ENCODE measurements at regions not wholly inside any gene's neighbourhood (a gene's known extent, or its start where the extent isn't known, plus 50 kb on each side); places are given as distances from the start of the nearest gene placed in this dataset.

- BruUV-seq (replicated peaks): no TSS peak
- intact Hi-C loops (cut with micrococcal nuclease) (no loop called here), dilution Hi-C loops (cut with MboI; ENCODE audit: extremely low pct_ligation_motif_present, low sequenced_read_pairs) (no loop called here)
- Histone ChIP-seq H2AFZ (ENCODE audit: low read depth, low read length) (no peak overlapping the region), H3K9ac (replicated peaks; ENCODE audit: extremely low read depth, insufficient read depth, low read length) (no peak overlapping the region), H3K4me3 (replicated peaks in 1 of 3; ENCODE audit: insufficient read depth in 1 of 3, low read depth in 1 of 3, low read length in 3 of 3) (no peak overlapping the region), H4K20me1 (replicated peaks; ENCODE audit: control insufficient read depth, extremely low read depth, insufficient read depth, low read length) (no peaks in the 10 kb centered on the region), H3K79me2 (ENCODE audit: control insufficient read depth, insufficient read depth, low read length) (no peaks in the 10 kb centered on the region), H3K36me3 (ENCODE audit: control insufficient read depth in 2 of 2, extremely low read depth in 1 of 2, insufficient read depth in 2 of 2, low read length in 2 of 2) (no peaks in the 10 kb centered on the region), H3K27ac (ENCODE audit: insufficient read depth, low read depth, low read length) (no peak overlapping the region), H3K27me3 (ENCODE audit: control insufficient read depth in 2 of 2, insufficient read depth in 2 of 2, low read length in 2 of 2) (no peaks in the 10 kb centered on the region), H3K9me1 (replicated peaks; ENCODE audit: control insufficient read depth, extremely low read depth, insufficient read depth, low read length) (no peaks in the 10 kb centered on the region), H3K4me2 (ENCODE audit: insufficient read depth, low read length) (no peak overlapping the region), H3K4me1 (ENCODE audit: control insufficient read depth, extremely low read depth, insufficient read depth, low read length) (no peaks in the 10 kb centered on the region), H3K9me3 (replicated peaks; ENCODE audit: control insufficient read depth, insufficient read depth, low read length) (no peaks in the 10 kb centered on the region)
- ChIA-PET POLR2A (no interaction called here), CTCF (interaction anchor here (0.6 to 2.6 kb wide), 5 partner anchors 9 to 1426 kb away, joined by 3 to 12 read pairs (median 4); no protein-coding TSS in a partner anchor)
- FAIRE-seq (no peak), DNase-seq (ENCODE audit: low read depth, low spot score) (no peak)
- no peak for TF ChIP-seq EZH2 (IDR thresholded peaks at IDR 0.05; ENCODE audit: borderline replicate concordance, low read depth, low read length, severe bottlenecking)
- no peak for TF ChIP-seq FOS (IDR thresholded peaks at IDR 0.05; ENCODE audit: borderline replicate concordance, insufficient read depth, low read length)
- no peak for TF ChIP-seq GATA2 (IDR thresholded peaks at IDR 0.05; ENCODE audit: insufficient read depth, insufficient read length, low read depth, low read length)
- no peak for TF ChIP-seq CTCF (IDR thresholded peaks at IDR 0.05; ENCODE audit: extremely low read depth in 1 of 2, insufficient read depth in 1 of 2, low read depth in 1 of 2, low read length in 2 of 2)
Observed at GRCh38 chr9:71614409-71615010, 153.8 kb downstream of the CEMIP2 start.

GRCh38 chr9:71612889-71613288, 155.4 kb downstream of the CEMIP2 start:
- Histone ChIP-seq H3K27me3 (ENCODE audit: control insufficient read depth in 2 of 2, insufficient read depth in 2 of 2, low read length in 2 of 2) (no peaks in the 10 kb centered on the region), H3K9me1 (replicated peaks; ENCODE audit: control insufficient read depth, extremely low read depth, insufficient read depth, low read length) (no peaks in the 10 kb centered on the region), H3K9me3 (replicated peaks; ENCODE audit: control insufficient read depth, insufficient read depth, low read length) (no peaks in the 10 kb centered on the region), H2AFZ (ENCODE audit: low read depth, low read length) (no peak overlapping the region), H4K20me1 (replicated peaks; ENCODE audit: control insufficient read depth, extremely low read depth, insufficient read depth, low read length) (no peaks in the 10 kb centered on the region), H3K9ac (replicated peaks; ENCODE audit: extremely low read depth, insufficient read depth, low read length) (no peak overlapping the region), H3K4me1 (ENCODE audit: control insufficient read depth, extremely low read depth, insufficient read depth, low read length) (no peaks in the 10 kb centered on the region), H3K4me2 (ENCODE audit: insufficient read depth, low read length) (no peak overlapping the region), H3K4me3 (replicated peaks in 1 of 3; ENCODE audit: insufficient read depth in 1 of 3, low read depth in 1 of 3, low read length in 3 of 3) (no peak overlapping the region), H3K27ac (ENCODE audit: insufficient read depth, low read depth, low read length) (no peak overlapping the region), H3K79me2 (ENCODE audit: control insufficient read depth, insufficient read depth, low read length) (no peaks in the 10 kb centered on the region), H3K36me3 (ENCODE audit: control insufficient read depth in 2 of 2, extremely low read depth in 1 of 2, insufficient read depth in 2 of 2, low read length in 2 of 2) (no peaks in the 10 kb centered on the region)
- DNase-seq (ENCODE audit: low read depth, low spot score) (no peak), FAIRE-seq (no peak)
- intact Hi-C loops (cut with micrococcal nuclease): no loop called here
- TF ChIP-seq JUN (IDR thresholded peaks at IDR 0.05; ENCODE audit: borderline replicate concordance, insufficient read depth, insufficient read length, low read depth): no peak
- no peak for TF ChIP-seq POLR2A (IDR thresholded peaks at IDR 0.05; ENCODE audit: low read depth, low read length)
- no peak for TF ChIP-seq POLR2AphosphoS5 (IDR thresholded peaks at IDR 0.05; ENCODE audit: insufficient read depth, low read depth, low read length)
- no peak for TF ChIP-seq MAX (IDR thresholded peaks at IDR 0.05; ENCODE audit: insufficient read depth, insufficient read length)
- TF ChIP-seq GATA2 (IDR thresholded peaks at IDR 0.05; ENCODE audit: insufficient read depth, insufficient read length, low read depth, low read length): no peak
- TF ChIP-seq FOS (IDR thresholded peaks at IDR 0.05; ENCODE audit: borderline replicate concordance, insufficient read depth, low read length): no peak
- TF ChIP-seq EZH2 (IDR thresholded peaks at IDR 0.05; ENCODE audit: borderline replicate concordance, low read depth, low read length, severe bottlenecking): no peak
- TF ChIP-seq MYC (IDR thresholded peaks at IDR 0.05; ENCODE audit: low read depth, low read length): no peak
- TF ChIP-seq CTCF (IDR thresholded peaks at IDR 0.05; ENCODE audit: extremely low read depth in 1 of 2, insufficient read depth in 1 of 2, low read depth in 1 of 2, low read length in 2 of 2): no peak
- BruUV-seq (replicated peaks): no TSS peak
- CTCF ChIA-PET: interaction anchor here (0.9 to 2.6 kb wide), 2 partner anchors 49 to 104 kb away, joined by 3 to 11 read pairs; no protein-coding TSS in a partner anchor
- dilution Hi-C loops (cut with MboI; ENCODE audit: extremely low pct_ligation_motif_present, low sequenced_read_pairs): no loop called here
- POLR2A ChIA-PET: no interaction called here

Measured in endothelial cell of umbilical vein (primary cell).